ENCODE measurements at regions not wholly inside any gene's neighbourhood (a gene's known extent, or its start where the extent isn't known, plus 50 kb on each side); places are given as distances from the start of the nearest gene placed in this dataset.

GRCh38 chr10:79005126-79005810 is 63.5 kb upstream of the ZMIZ1 start:
- TF ChIP-seq CTCF (conservative IDR thresholded peaks at IDR 0.05) (no peak), EZH2 (IDR thresholded peaks at IDR 0.05; ENCODE audit: low read depth) (no peak)

Data from PC-9 (cell line).